ENCODE measurements at regions not wholly inside any gene's neighbourhood (a gene's known extent, or its start where the extent isn't known, plus 50 kb on each side); places are given as distances from the start of the nearest gene placed in this dataset.

- DNase-seq (no peak), ATAC-seq (no peak)
- H3K4me1 ChIP-seq: no peaks in the 10 kb centered on the region
- no peak overlapping the region for H3K4me3 ChIP-seq
- intact Hi-C loops (cut with DNase I): no loop called here
- WGBS, 2 donors: 20 to 29% methylated on average over 1 of the region's 1 CpG
- no peaks in the 10 kb centered on the region for H3K36me3 ChIP-seq (replicated peaks in 1 of 2; ENCODE audit: insufficient read depth in 1 of 2, low read depth in 2 of 2)
- H3K27me3 ChIP-seq: no peaks in the 10 kb centered on the region
- H3K27ac ChIP-seq: no peak overlapping the region
- no peaks in the 10 kb centered on the region for H3K9me3 ChIP-seq
- no peak for TF ChIP-seq POLR2A (IDR thresholded peaks at IDR 0.05)
- TF ChIP-seq CTCF (IDR thresholded peaks at IDR 0.05): no peak
These were observed 124.9 kb downstream of the WSCD1 start for GRCh38 chr17:6195123-6195522.

GRCh38 chr17:6191405-6192324 is 121.5 kb downstream of the WSCD1 start:
- ATAC-seq: no peak
- intact Hi-C loops (cut with DNase I): no loop called here

GRCh38 chr17:6187836-6188235 is 117.7 kb downstream of the WSCD1 start:
- TF ChIP-seq CTCF (IDR thresholded peaks at IDR 0.05): no peak
- TF ChIP-seq POLR2A (IDR thresholded peaks at IDR 0.05): no peak
- no peaks in the 10 kb centered on the region for H3K36me3 ChIP-seq (replicated peaks in 1 of 2; ENCODE audit: insufficient read depth in 1 of 2, low read depth in 2 of 2)
- no peaks in the 10 kb centered on the region for H3K4me1 ChIP-seq
- H3K4me3 ChIP-seq: no peak overlapping the region
- H3K27ac ChIP-seq: no peak overlapping the region
- no peaks in the 10 kb centered on the region for H3K9me3 ChIP-seq
- intact Hi-C loops (cut with DNase I): no loop called here
- H3K27me3 ChIP-seq: no peaks in the 10 kb centered on the region
- 32 to 39% methylated on average over 10 of the region's 10 CpGs for WGBS, 2 donors
- ATAC-seq (no peak), DNase-seq (no peak)

More at GRCh38 chr17:6191405-6192324, 121.5 kb downstream of the WSCD1 start:
- Histone ChIP-seq H3K4me3 (no peak overlapping the region), H3K36me3 (replicated peaks in 1 of 2; ENCODE audit: insufficient read depth in 1 of 2, low read depth in 2 of 2) (no peaks in the 10 kb centered on the region), H3K4me1 (no peaks in the 10 kb centered on the region), H3K27me3 (no peaks in the 10 kb centered on the region), H3K27ac (no peak overlapping the region), H3K9me3 (no peaks in the 10 kb centered on the region)
- 55 to 59% methylated on average over 13 to 18 of the region's 18 CpGs for WGBS, 2 donors
- TF ChIP-seq POLR2A (IDR thresholded peaks at IDR 0.05): no peak
- no peak for TF ChIP-seq CTCF (IDR thresholded peaks at IDR 0.05)
- no peak for DNase-seq

GRCh38 chr17:6186998-6187397 is 116.8 kb downstream of the WSCD1 start:
- Histone ChIP-seq H3K27me3 (no peaks in the 10 kb centered on the region), H3K4me1 (no peaks in the 10 kb centered on the region), H3K36me3 (replicated peaks in 1 of 2; ENCODE audit: insufficient read depth in 1 of 2, low read depth in 2 of 2) (no peaks in the 10 kb centered on the region), H3K27ac (no peak overlapping the region), H3K4me3 (no peak overlapping the region), H3K9me3 (no peaks in the 10 kb centered on the region)
- intact Hi-C loops (cut with DNase I): no loop called here
- DNase-seq (no peak), ATAC-seq (no peak)
- no peak for TF ChIP-seq POLR2A (IDR thresholded peaks at IDR 0.05)
- TF ChIP-seq CTCF (IDR thresholded peaks at IDR 0.05): no peak
- WGBS, 2 donors: 33% methylated on average over 1 of the region's 1 CpG; no CpG with 5 or more reads in 1 of the 2 donors

- H3K36me3 ChIP-seq (replicated peaks in 1 of 2; ENCODE audit: insufficient read depth in 1 of 2, low read depth in 2 of 2): no peaks in the 10 kb centered on the region
- intact Hi-C loops (cut with DNase I): no loop called here
- H3K4me1 ChIP-seq: no peaks in the 10 kb centered on the region
- H3K4me3 ChIP-seq: no peak overlapping the region
- H3K9me3 ChIP-seq: no peaks in the 10 kb centered on the region
- TF ChIP-seq CTCF (IDR thresholded peaks at IDR 0.05): no peak
- TF ChIP-seq POLR2A (IDR thresholded peaks at IDR 0.05): no peak
- WGBS, 2 donors: 82 to 85% methylated on average over 3 of the region's 3 CpGs
- DNase-seq (no peak), ATAC-seq (no peak)
- no peak overlapping the region for H3K27ac ChIP-seq
- H3K27me3 ChIP-seq: no peaks in the 10 kb centered on the region
These were observed 114.3 kb downstream of the WSCD1 start for GRCh38 chr17:6184508-6184907.

Measured in body of pancreas (tissue), 4 donors.